ENCODE measurements at regions not wholly inside any gene's neighbourhood (a gene's known extent, or its start where the extent isn't known, plus 50 kb on each side); places are given as distances from the start of the nearest gene placed in this dataset.

DNA sequence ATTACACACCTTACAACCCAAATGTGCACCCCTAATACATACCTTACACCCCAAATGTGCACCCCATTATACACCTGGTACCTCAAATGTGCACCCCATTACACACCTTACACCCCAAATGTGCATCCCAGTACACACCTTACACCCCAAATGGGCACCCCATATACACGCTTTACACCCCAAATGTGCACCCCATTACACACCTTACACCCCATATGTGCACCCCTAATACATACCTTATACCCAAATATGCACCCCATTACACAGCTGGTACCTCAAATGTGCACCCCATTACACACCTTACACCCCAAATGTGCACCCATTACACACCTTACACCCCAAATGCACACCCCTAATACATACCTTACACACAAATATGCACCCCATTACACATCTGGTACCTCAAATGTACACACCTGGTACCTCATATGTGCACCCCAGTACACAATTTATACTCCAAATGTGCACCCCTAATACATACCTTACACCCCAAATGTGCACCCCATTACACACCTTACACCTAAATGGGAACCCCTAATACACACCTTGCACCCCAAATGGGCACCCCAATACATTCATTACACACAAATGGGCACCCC lies 106.3 kb downstream of the KLF6 start:
- TF ChIP-seq, protein P1, sequence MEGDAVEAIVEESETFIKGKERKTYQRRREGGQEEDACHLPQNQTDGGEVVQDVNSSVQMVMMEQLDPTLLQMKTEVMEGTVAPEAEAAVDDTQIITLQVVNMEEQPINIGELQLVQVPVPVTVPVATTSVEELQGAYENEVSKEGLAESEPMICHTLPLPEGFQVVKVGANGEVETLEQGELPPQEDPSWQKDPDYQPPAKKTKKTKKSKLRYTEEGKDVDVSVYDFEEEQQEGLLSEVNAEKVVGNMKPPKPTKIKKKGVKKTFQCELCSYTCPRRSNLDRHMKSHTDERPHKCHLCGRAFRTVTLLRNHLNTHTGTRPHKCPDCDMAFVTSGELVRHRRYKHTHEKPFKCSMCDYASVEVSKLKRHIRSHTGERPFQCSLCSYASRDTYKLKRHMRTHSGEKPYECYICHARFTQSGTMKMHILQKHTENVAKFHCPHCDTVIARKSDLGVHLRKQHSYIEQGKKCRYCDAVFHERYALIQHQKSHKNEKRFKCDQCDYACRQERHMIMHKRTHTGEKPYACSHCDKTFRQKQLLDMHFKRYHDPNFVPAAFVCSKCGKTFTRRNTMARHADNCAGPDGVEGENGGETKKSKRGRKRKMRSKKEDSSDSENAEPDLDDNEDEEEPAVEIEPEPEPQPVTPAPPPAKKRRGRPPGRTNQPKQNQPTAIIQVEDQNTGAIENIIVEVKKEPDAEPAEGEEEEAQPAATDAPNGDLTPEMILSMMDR (IDR thresholded peaks at IDR 0.05 in 4 of 5, conservative IDR thresholded peaks at IDR 0.05 in 1 of 5): no peak
- TF ChIP-seq POLR2A (IDR thresholded peaks at IDR 0.05): no peak

Measured in gastrocnemius medialis (tissue), 4 donors.